ENCODE measurements at regions not wholly inside any gene's neighbourhood (a gene's known extent, or its start where the extent isn't known, plus 50 kb on each side); places are given as distances from the start of the nearest gene placed in this dataset.

GRCh38 chr1:234746798-234747196, 136.8 kb upstream of the IRF2BP2 start:
- H3K27ac ChIP-seq (ENCODE audit: low read depth in 2 of 2, low read length in 1 of 2) = peak overlapping the region in 1 of 2 experiments; percentile 84; a peak in 1 of 4 replicates
- H3F3A ChIP-seq (replicated peaks; ENCODE audit: insufficient read depth) = peaks cover 36% of the 10 kb centered on the region
- no peaks in the 10 kb centered on the region for H3K36me3 ChIP-seq (replicated peaks in 1 of 2; ENCODE audit: control insufficient read depth in 1 of 2, insufficient read depth in 2 of 2, low read length in 1 of 2)
- H4K20me1 ChIP-seq (ENCODE audit: insufficient read depth) = no peaks in the 10 kb centered on the region
- no peaks in the 10 kb centered on the region for H3K9me2 ChIP-seq
- H3K27me3 ChIP-seq (ENCODE audit: insufficient read depth) = no peaks in the 10 kb centered on the region
- no peaks in the 10 kb centered on the region for H3K9me3 ChIP-seq
- WGBS (ENCODE audit: low lambda C conversion rate) = 93% methylated on average over 3 of the region's 9 CpGs
- H3K4me1 ChIP-seq (ENCODE audit: control insufficient read depth in 1 of 2, insufficient read depth in 2 of 2, low read depth in 1 of 2, low read length in 1 of 2) = peaks cover 29 to 36% of the 10 kb centered on the region in 2 experiments
- CTCF ChIA-PET = interaction anchor here (0.7 to 2.7 kb wide), 3 partner anchors 11 to 20 kb away, joined by 3 to 9 read pairs (median 9); no protein-coding TSS in a partner anchor
- TF ChIP-seq TCF12 (IDR thresholded peaks at IDR 0.05) (no peak), NFIC (IDR thresholded peaks at IDR 0.05; ENCODE audit: borderline replicate concordance) (no peak), REST (IDR thresholded peaks at IDR 0.05; ENCODE audit: low read depth, low read length) (no peak), FOXM1 (IDR thresholded peaks at IDR 0.05; ENCODE audit: low read depth) (no peak), JUND (IDR thresholded peaks at IDR 0.05) (no peak), USF2 (IDR thresholded peaks at IDR 0.05; ENCODE audit: borderline replicate concordance, low read depth, low read length) (no peak), EP300 (IDR thresholded peaks at IDR 0.05; ENCODE audit: borderline replicate concordance in 1 of 2, low read depth in 1 of 2, low read length in 1 of 2) (no peak), MEF2A (IDR thresholded peaks at IDR 0.05; ENCODE audit: borderline replicate concordance, low read depth) (no peak), SMC3 (IDR thresholded peaks at IDR 0.05; ENCODE audit: low read depth, low read length) (no peak), USF1 (IDR thresholded peaks at IDR 0.05; ENCODE audit: borderline replicate concordance, low read depth) (no peak), TAF1 (IDR thresholded peaks at IDR 0.05; ENCODE audit: borderline replicate concordance, low read depth, low read length) (no peak), NRF1 (IDR thresholded peaks at IDR 0.05; ENCODE audit: low read depth, low read length) (no peak)
- no peaks in the 10 kb centered on the region for H3K79me2 ChIP-seq (ENCODE audit: insufficient read depth)
- no peak overlapping the region for H2AFZ ChIP-seq (ENCODE audit: low read depth)
- no peak for DNase-seq
- POLR2A ChIA-PET = no interaction called here
- 0 out of 2 replicates have a peak overlapping the region, but pooled peaks have one; percentile 8 for H3K4me2 ChIP-seq
- no peak overlapping the region for H3K4me3 ChIP-seq (ENCODE audit: low read depth in 2 of 2, low read length in 1 of 2)
- H3K9ac ChIP-seq = no peak overlapping the region

All from SK-N-SH (cell line).